Glutamatergic neuron (in vitro differentiated cells): ENCODE measurements at regions not wholly inside any gene's neighbourhood (a gene's known extent, or its start where the extent isn't known, plus 50 kb on each side); places are given as distances from the start of the nearest gene placed in this dataset.

Experiments used
- DNase-seq: peaks from one replicate; pipeline ENCODE4 v3.0.0; 2022
- H3K27ac Mint-ChIP-seq: one replicate; pipeline ENCODE4 v1.8.0; 2020; ENCODE audit warnings: mild to moderate bottlenecking, mixed read lengths, inconsistent platforms; ENCODE audit not compliant: unreplicated experiment
- H3K27me3 Mint-ChIP-seq: one replicate; pipeline ENCODE4 v1.8.0; 2020; ENCODE audit warnings: mild to moderate bottlenecking, moderate library complexity, mixed read lengths, inconsistent platforms; ENCODE audit not compliant: unreplicated experiment
- H3K36me3 Mint-ChIP-seq: one replicate; pipeline ENCODE4 v1.8.0; 2020; ENCODE audit warnings: mild to moderate bottlenecking, mixed read lengths, inconsistent platforms; ENCODE audit not compliant: unreplicated experiment
- H3K4me1 Mint-ChIP-seq: one replicate; pipeline ENCODE4 v1.8.0; 2020; ENCODE audit warnings: mild to moderate bottlenecking, low read depth, mixed read lengths, inconsistent platforms; ENCODE audit not compliant: unreplicated experiment
- H3K4me3 Mint-ChIP-seq: one replicate; pipeline ENCODE4 v1.8.0; 2020; ENCODE audit warnings: mild to moderate bottlenecking, mixed read lengths, inconsistent platforms; ENCODE audit not compliant: unreplicated experiment
- H3K9me3 Mint-ChIP-seq: one replicate; pipeline ENCODE4 v1.8.0; 2020; ENCODE audit warnings: mild to moderate bottlenecking, moderate library complexity, mixed read lengths, inconsistent platforms; ENCODE audit not compliant: unreplicated experiment
- CTCF ChIP-seq: fragments of 200-600 bp; sonication (generic); IDR thresholded peaks from one replicate; pipeline ENCODE4 v1.5.0; 2021; ENCODE audit not compliant: partially characterized antibody, unreplicated experiment

- Mint-ChIP-seq H3K4me1 (no peaks in the 10 kb centered on the region), H3K27me3 (peaks cover 1% of the 10 kb centered on the region), H3K4me3 (no peak overlapping the region), H3K27ac (no peak overlapping the region), H3K9me3 (no peaks in the 10 kb centered on the region), H3K36me3 (no peaks in the 10 kb centered on the region)
- no peak for DNase-seq
- no peak for TF ChIP-seq CTCF
Measured at GRCh38 chr5:44183753-44184152, 205.5 kb downstream of the FGF10 start.

DNA sequence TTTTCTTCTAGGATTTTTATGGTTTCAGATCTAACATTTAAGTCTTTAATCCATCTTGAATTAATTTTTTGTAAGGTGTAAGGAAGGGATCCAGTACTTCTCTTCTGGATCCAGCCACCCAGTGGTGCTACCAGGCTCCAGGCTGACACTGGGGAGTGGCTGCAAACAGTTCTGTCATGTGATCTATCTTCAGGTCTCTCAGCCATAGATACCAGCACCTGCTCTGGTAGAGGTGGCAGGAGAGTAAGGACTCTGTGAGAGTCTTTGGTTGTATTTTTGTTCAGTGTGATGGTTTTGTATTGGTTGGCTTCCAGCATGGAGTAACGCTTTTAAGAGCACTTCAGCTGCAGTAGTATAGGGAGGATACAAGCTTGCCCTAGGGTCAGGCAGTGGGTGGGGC, 205.9 kb downstream of the FGF10 start:
- TF ChIP-seq CTCF, result no peak
- Mint-ChIP-seq H3K4me1 (no peaks in the 10 kb centered on the region), H3K4me3 (no peak overlapping the region), H3K9me3 (no peaks in the 10 kb centered on the region), H3K27me3 (peaks cover 1% of the 10 kb centered on the region), H3K27ac (no peak overlapping the region), H3K36me3 (no peaks in the 10 kb centered on the region)
- DNase-seq, result no peak

GRCh38 chr5:44178414-44178813, 210.8 kb downstream of the FGF10 start:
- Mint-ChIP-seq H3K36me3 (no peaks in the 10 kb centered on the region), H3K4me3 (no peak overlapping the region), H3K27me3 (peaks cover 1% of the 10 kb centered on the region), H3K4me1 (no peaks in the 10 kb centered on the region), H3K27ac (no peak overlapping the region), H3K9me3 (peaks cover 1% of the 10 kb centered on the region)
- TF ChIP-seq CTCF, result no peak
- no peak for DNase-seq

- no peak for TF ChIP-seq CTCF
- DNase-seq, result no peak
- Mint-ChIP-seq H3K9me3 (no peaks in the 10 kb centered on the region), H3K4me3 (no peak overlapping the region), H3K27me3 (no peaks in the 10 kb centered on the region), H3K36me3 (no peaks in the 10 kb centered on the region), H3K27ac (no peak overlapping the region), H3K4me1 (no peaks in the 10 kb centered on the region)
Measured at GRCh38 chr5:44167540-44167939, 221.7 kb downstream of the FGF10 start.

DNA sequence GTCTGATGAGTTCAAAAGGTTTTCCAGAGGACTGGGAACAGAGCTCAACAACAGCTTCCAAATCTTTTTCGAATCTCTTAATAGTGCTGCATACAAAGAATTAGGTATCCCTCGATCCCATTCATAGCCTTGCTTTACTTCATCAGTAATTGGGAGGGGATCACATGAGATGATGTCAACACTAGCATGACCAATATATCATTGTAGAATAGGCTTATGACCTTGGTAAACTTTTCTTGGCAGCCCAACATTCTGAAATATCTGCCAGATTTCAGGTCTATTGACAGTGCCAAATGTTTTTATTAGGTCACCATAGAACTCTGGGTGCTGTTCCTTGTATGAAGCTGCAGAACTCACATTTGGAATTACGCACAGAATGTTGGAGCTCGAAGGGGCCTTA, 228.9 kb downstream of the FGF10 start:
- H3K4me1 Mint-ChIP-seq, result no peaks in the 10 kb centered on the region
- no peaks in the 10 kb centered on the region for H3K27me3 Mint-ChIP-seq
- H3K9me3 Mint-ChIP-seq, result no peaks in the 10 kb centered on the region
- no peak overlapping the region for H3K4me3 Mint-ChIP-seq
- no peak overlapping the region for H3K27ac Mint-ChIP-seq
- H3K36me3 Mint-ChIP-seq, result peaks cover 1% of the 10 kb centered on the region
- DNase-seq, result no peak
- TF ChIP-seq CTCF, result no peak
